Coronary artery (tissue), 2 donors: ENCODE measurements at regions not wholly inside any gene's neighbourhood (a gene's known extent, or its start where the extent isn't known, plus 50 kb on each side); places are given as distances from the start of the nearest gene placed in this dataset.
"Not testable (repeated sequence)": the region's sequence is repeated elsewhere in the genome, so short reads cannot be mapped to it uniquely, and the experiment has no call there.

ENCODE experiments used
- DNase-seq: peaks from one replicate; pipeline ENCODE4 v3.0.0-alpha.2; 2017; ENCODE audit warnings: low spot score
- H3K27ac ChIP-seq, 2 donors: fragments of 200-600 bp; sonication (generic); one replicate each; pipeline ENCODE4 v1.5.1; 2016 to 2019
- H3K4me3 ChIP-seq: fragments of 200-600 bp; sonication (generic); 2 replicates; pipeline ENCODE4 v1.5.1; 2016; ENCODE audit warnings: mild to moderate bottlenecking, moderate library complexity
- CTCF ChIP-seq: fragments of 200-600 bp; sonication (generic); IDR thresholded peaks from one replicate; pipeline ENCODE4 v1.5.1; 2019; ENCODE audit warnings: antibody characterized with exemption

- Histone ChIP-seq H3K4me3 (no peak overlapping the region), H3K27ac (no peak overlapping the region)
- no peak for DNase-seq
- TF ChIP-seq CTCF: no peak
These were observed 347.9 kb upstream of the ATP10A start for GRCh38 chr15:26210980-26211379.

GRCh38 chr15:26201177-26201858 is 338.2 kb upstream of the ATP10A start:
- H3K4me3 ChIP-seq: no peak overlapping the region
- no peak for DNase-seq

DNA sequence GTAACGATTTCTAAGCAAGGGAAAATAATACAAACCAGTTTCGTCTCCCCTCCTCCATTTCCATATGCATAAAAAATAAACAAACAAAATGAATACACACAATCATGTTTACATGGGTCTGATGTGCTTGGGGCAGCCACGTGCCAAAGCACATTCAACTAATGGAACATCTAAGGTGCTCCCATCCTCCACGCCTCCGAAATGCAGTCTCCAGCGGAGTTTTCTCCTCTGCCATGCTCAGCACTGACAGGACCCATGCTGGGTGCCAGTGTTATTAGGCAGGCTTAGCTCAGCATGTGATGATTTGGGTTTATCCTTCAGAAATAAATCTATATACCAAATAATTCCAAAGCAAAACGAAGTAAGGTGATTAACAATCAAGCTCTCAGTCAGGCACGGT is 337.3 kb upstream of the ATP10A start:
- no peak for DNase-seq
- no peak for TF ChIP-seq CTCF
- no peak overlapping the region for H3K27ac ChIP-seq
- H3K4me3 ChIP-seq: no peak overlapping the region

More at GRCh38 chr15:26201177-26201858, 338.2 kb upstream of the ATP10A start:
- TF ChIP-seq CTCF: no peak
- H3K27ac ChIP-seq: no peak overlapping the region

- no peak for DNase-seq
- no peak overlapping the region for H3K4me3 ChIP-seq
- H3K27ac ChIP-seq: no peak overlapping the region
- no peak for TF ChIP-seq CTCF
These were observed 334.6 kb upstream of the ATP10A start for GRCh38 chr15:26197719-26198118.

- no peak for TF ChIP-seq CTCF
- no peak overlapping the region for H3K27ac ChIP-seq
- no peak overlapping the region for H3K4me3 ChIP-seq
- DNase-seq: no peak
These were observed 333.9 kb upstream of the ATP10A start for GRCh38 chr15:26197060-26197459.

DNA sequence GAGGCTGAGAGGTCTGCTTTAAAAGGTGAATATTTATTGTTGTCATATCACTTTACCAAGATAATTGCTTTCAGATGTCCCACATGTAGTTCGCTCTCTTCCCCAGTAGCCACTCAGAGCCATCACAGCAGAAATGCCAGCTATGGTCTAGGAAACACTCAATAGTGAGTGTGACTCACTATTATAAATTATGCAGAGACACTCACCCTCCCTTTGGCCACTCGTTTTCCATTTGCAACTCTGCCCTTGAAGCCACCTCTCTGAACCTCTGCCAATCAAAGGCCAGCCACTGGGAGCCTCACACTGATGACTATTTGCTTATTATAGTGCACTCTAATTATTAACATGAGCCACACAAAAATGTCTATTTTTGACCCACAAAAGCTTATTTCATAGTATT is 328.1 kb upstream of the ATP10A start:
- no peak for TF ChIP-seq CTCF
- Histone ChIP-seq H3K4me3 (no peak overlapping the region), H3K27ac (no peak overlapping the region)
- no peak for DNase-seq

DNA sequence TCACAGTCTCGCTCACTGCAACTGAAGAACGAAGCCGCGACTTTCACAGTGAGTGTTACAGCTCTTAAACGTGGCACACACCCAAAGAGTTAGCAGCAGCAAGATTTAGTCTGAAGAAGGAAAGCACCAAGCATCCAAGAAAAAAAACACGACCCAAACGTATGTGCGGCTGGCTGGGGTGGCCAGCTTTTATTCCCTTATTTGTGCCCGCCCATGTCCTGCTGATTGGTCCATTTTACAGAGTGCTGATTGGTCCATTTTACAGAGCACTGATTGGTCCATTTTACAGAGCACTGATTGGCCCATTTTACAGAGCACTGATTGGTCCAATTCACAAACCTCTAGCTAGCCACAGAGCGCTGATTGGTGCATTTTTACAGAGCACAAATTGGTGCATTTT is 323.0 kb upstream of the ATP10A start:
- H3K27ac ChIP-seq, DNase-seq, H3K4me3 ChIP-seq: not testable (repeated sequence)
